Lower lobe of right lung (tissue), 2 donors: ENCODE measurements at regions not wholly inside any gene's neighbourhood (a gene's known extent, or its start where the extent isn't known, plus 50 kb on each side); places are given as distances from the start of the nearest gene placed in this dataset.

Experiments
- ATAC-seq, 2 donors: fragments of 200-7000 bp; cut with Tn5 transposase; one replicate each; pipeline ENCODE4 v1.9.1; 2020 to 2022; ENCODE audit warnings: mild to moderate bottlenecking in 2 of 2, moderate library complexity in 2 of 2
- DNase-seq: peaks from one replicate; pipeline ENCODE4 v3.0.0-alpha.2; 2020
- H3K27ac ChIP-seq: fragments of 200-600 bp; one replicate; pipeline ENCODE4 v1.8.0; 2022
- H3K27me3 ChIP-seq: fragments of 200-600 bp; one replicate; pipeline ENCODE4 v1.8.0; 2022; ENCODE audit warnings: low read depth
- H3K36me3 ChIP-seq: fragments of 200-600 bp; one replicate; pipeline ENCODE4 v1.8.0; 2022; ENCODE audit warnings: mild to moderate bottlenecking
- H3K4me1 ChIP-seq: fragments of 200-600 bp; one replicate; pipeline ENCODE4 v1.8.0; 2022
- H3K4me3 ChIP-seq: fragments of 200-600 bp; one replicate; pipeline ENCODE4 v1.8.0; 2022; ENCODE audit warnings: mild to moderate bottlenecking
- H3K9me3 ChIP-seq: fragments of 200-600 bp; one replicate; pipeline ENCODE4 v1.8.0; 2022
- CTCF ChIP-seq: fragments of 200-600 bp; IDR thresholded peaks from one replicate; pipeline ENCODE4 v1.8.0; 2022; ENCODE audit warnings: antibody characterized with exemption, mild to moderate bottlenecking
- intact Hi-C: fragments of 100-400 bp; cut with DNase I; formaldehyde crosslinking; loops from one replicate; pipeline ENCODE4 v1.11.0; 2022
- donor health status: DM: no; HTN: yes; CAD: no; lungs with severe emphysema.

- Histone ChIP-seq H3K27ac (no peak overlapping the region), H3K4me1 (no peaks in the 10 kb centered on the region), H3K27me3 (no peaks in the 10 kb centered on the region), H3K36me3 (no peaks in the 10 kb centered on the region), H3K9me3 (no peaks in the 10 kb centered on the region), H3K4me3 (no peak overlapping the region)
- ATAC-seq (no peak), DNase-seq (no peak)
- TF ChIP-seq CTCF, result no peak
- intact Hi-C loops, result no loop called here
Observed at GRCh38 chr5:135650081-135650480, 71.3 kb upstream of the CXCL14 start.

GRCh38 chr5:135649435-135649834 is 70.6 kb upstream of the CXCL14 start:
- H3K36me3 ChIP-seq, result no peaks in the 10 kb centered on the region
- no peaks in the 10 kb centered on the region for H3K27me3 ChIP-seq
- TF ChIP-seq CTCF, result no peak
- ATAC-seq, result no peak
- no peaks in the 10 kb centered on the region for H3K4me1 ChIP-seq
- no peaks in the 10 kb centered on the region for H3K9me3 ChIP-seq
- no peak for DNase-seq
- no peak overlapping the region for H3K27ac ChIP-seq
- intact Hi-C loops, result no loop called here
- H3K4me3 ChIP-seq, result no peak overlapping the region

- no peaks in the 10 kb centered on the region for H3K4me1 ChIP-seq
- ATAC-seq (peak in 1 of 2 donors; percentile 42), DNase-seq (no peak)
- H3K9me3 ChIP-seq, result no peaks in the 10 kb centered on the region
- H3K27ac ChIP-seq, result no peak overlapping the region
- no peak for TF ChIP-seq CTCF
- no peaks in the 10 kb centered on the region for H3K36me3 ChIP-seq
- intact Hi-C loops, result no loop called here
- H3K27me3 ChIP-seq, result no peaks in the 10 kb centered on the region
- H3K4me3 ChIP-seq, result no peak overlapping the region
Observed at GRCh38 chr5:135648116-135648515, 69.3 kb upstream of the CXCL14 start.

GRCh38 chr5:135645336-135646180 is 66.8 kb upstream of the CXCL14 start:
- no peaks in the 10 kb centered on the region for H3K4me1 ChIP-seq
- no peak overlapping the region for H3K4me3 ChIP-seq
- H3K9me3 ChIP-seq, result no peaks in the 10 kb centered on the region
- TF ChIP-seq CTCF, result no peak
- no peak overlapping the region for H3K27ac ChIP-seq
- H3K27me3 ChIP-seq, result no peaks in the 10 kb centered on the region
- H3K36me3 ChIP-seq, result no peaks in the 10 kb centered on the region
- DNase-seq (no peak), ATAC-seq (no peak)
- intact Hi-C loops, result no loop called here

GRCh38 chr5:135644816-135645215 is 66.0 kb upstream of the CXCL14 start:
- Histone ChIP-seq H3K27me3 (no peaks in the 10 kb centered on the region), H3K4me1 (no peaks in the 10 kb centered on the region), H3K27ac (no peak overlapping the region), H3K36me3 (no peaks in the 10 kb centered on the region), H3K4me3 (no peak overlapping the region), H3K9me3 (no peaks in the 10 kb centered on the region)
- DNase-seq (no peak), ATAC-seq (no peak)
- intact Hi-C loops, result no loop called here
- no peak for TF ChIP-seq CTCF
